Keratinocyte (primary cell): ENCODE measurements at regions not wholly inside any gene's neighbourhood (a gene's known extent, or its start where the extent isn't known, plus 50 kb on each side); places are given as distances from the start of the nearest gene placed in this dataset.

Source experiments
- DNase-seq: peaks from one replicate; pipeline ENCODE4 v3.0.0-alpha.2; 2011; ENCODE audit warnings: low read depth, missing footprints, low spot score
- FAIRE-seq: peaks from 2 replicates; lab custom pipeline; 2011; peaks lifted over from hg19 to GRCh38; lab: Jason Lieb, UNC
- H2AFZ ChIP-seq: 2 replicates; pipeline ENCODE4 v1.6.0; 2012; ENCODE audit warnings: low read length, control low read depth, inconsistent platforms; ENCODE audit not compliant: control insufficient read depth
- H3K27ac ChIP-seq: 2 replicates; pipeline ENCODE4 v1.5.1; 2011; ENCODE audit warnings: low read length; ENCODE audit not compliant: control insufficient read depth, insufficient read depth
- H3K27me3 ChIP-seq: 3 replicates; pipeline ENCODE4 v1.6.0; 2011; ENCODE audit warnings: low read length; ENCODE audit not compliant: control insufficient read depth, insufficient read depth; ENCODE audit errors: extremely low read depth
- H3K36me3 ChIP-seq, 2 experiments: 2 replicates in 1 of 2; 3 replicates in 1 of 2; pipeline ENCODE4 v1.5.1; 2011; ENCODE audit warnings: low read length in 2 of 2, mild to moderate bottlenecking in 1 of 2; ENCODE audit not compliant: control insufficient read depth in 2 of 2, insufficient read depth in 2 of 2; ENCODE audit errors: extremely low read depth in 1 of 2
- H3K4me1 ChIP-seq: 3 replicates; pipeline ENCODE4 v1.5.1; 2011; ENCODE audit warnings: low read length; ENCODE audit not compliant: control insufficient read depth, insufficient read depth; ENCODE audit errors: extremely low read depth
- H3K4me2 ChIP-seq: 3 replicates; pipeline ENCODE4 v1.6.0; 2011; ENCODE audit warnings: low read depth, low read length; ENCODE audit not compliant: control insufficient read depth, insufficient read depth; ENCODE audit errors: extremely low read depth
- H3K4me3 ChIP-seq, 3 experiments: fragments of 200-600 bp in 1 of 3; sonication (generic) in 1 of 3; 2 replicates in 2 of 3; 3 replicates in 1 of 3; pipeline ENCODE4 v1.5.1; 2011 to 2016; ENCODE audit warnings: low read length in 3 of 3, mild to moderate bottlenecking in 3 of 3, control low read depth in 2 of 3, inconsistent platforms in 1 of 3, low read depth in 1 of 3, mixed read lengths in 1 of 3, mixed run types in 1 of 3, moderate library complexity in 1 of 3; ENCODE audit not compliant: control insufficient read depth in 2 of 3, insufficient read depth in 2 of 3; ENCODE audit errors: extremely low read depth in 1 of 3
- H3K79me2 ChIP-seq: 2 replicates; pipeline ENCODE4 v1.6.0; 2012; ENCODE audit warnings: low read length; ENCODE audit not compliant: control insufficient read depth, insufficient read depth
- H3K9ac ChIP-seq: 3 replicates; pipeline ENCODE4 v1.6.0; 2011; ENCODE audit warnings: low read length; ENCODE audit not compliant: control insufficient read depth, insufficient read depth; ENCODE audit errors: extremely low read depth
- H3K9me1 ChIP-seq: 3 replicates; pipeline ENCODE4 v1.6.0; 2011; ENCODE audit warnings: low read length; ENCODE audit not compliant: control insufficient read depth, insufficient read depth; ENCODE audit errors: extremely low read depth
- H3K9me3 ChIP-seq: 2 replicates; pipeline ENCODE4 v1.5.1; 2012; ENCODE audit warnings: low read depth, low read length; ENCODE audit not compliant: control insufficient read depth
- H4K20me1 ChIP-seq: 3 replicates; pipeline ENCODE4 v1.6.0; 2011; ENCODE audit warnings: low read length; ENCODE audit not compliant: control insufficient read depth, insufficient read depth; ENCODE audit errors: extremely low read depth
- EZH2 ChIP-seq: IDR thresholded peaks from one replicate; pipeline ENCODE4 v1.6.1; 2012; ENCODE audit warnings: inconsistent platforms, mild to moderate bottlenecking, low read length, moderate library complexity
- dilution Hi-C: fragments of 300-500 bp; cut with MboI; formaldehyde crosslinking; loops from one replicate; pipeline ENCODE4 v1.7.0; 2020; ENCODE audit warnings: low sequenced_read_pairs; ENCODE audit not compliant: extremely low pct_ligation_motif_present
- TF ChIP-seq, protein P1 (sequence below), 3 experiments: IDR thresholded peaks in 1 of 3; conservative IDR thresholded peaks in 1 of 3; optimal IDR thresholded peaks in 1 of 3; 2 replicates in 2 of 3; 3 replicates in 1 of 3; pipeline versions ENCODE3 to v1.5.1; 2011; ENCODE audit warnings: low read length in 3 of 3, mild to moderate bottlenecking in 3 of 3, moderate library complexity in 2 of 3, control low read depth in 1 of 3, inconsistent platforms in 1 of 3; ENCODE audit not compliant: insufficient read depth in 2 of 3; ENCODE audit errors: extremely low read depth in 1 of 3

DNA sequence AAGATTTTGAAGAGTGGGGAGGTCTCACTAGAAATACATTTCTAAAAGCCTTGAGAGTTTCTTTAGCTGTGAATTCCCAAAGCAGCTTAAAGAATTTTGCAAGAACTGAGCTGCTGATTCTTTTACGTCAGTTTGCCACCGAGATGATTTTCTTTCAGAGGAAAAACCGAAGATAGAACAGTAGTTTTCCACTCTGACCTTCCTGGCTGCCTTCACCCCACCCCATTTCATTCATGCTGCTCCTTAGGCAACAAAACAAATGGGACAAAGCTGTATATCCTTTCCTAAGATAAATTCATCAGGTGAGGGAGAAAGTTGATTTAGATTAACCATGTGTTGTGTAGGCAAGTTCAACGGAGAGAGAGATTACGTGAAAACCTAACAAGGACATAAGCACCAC lies 947.0 kb downstream of the GALC start:
- Histone ChIP-seq H3K4me2 (no peak overlapping the region), H3K9ac (no peak overlapping the region), H3K4me3 (no peak overlapping the region), H3K27me3 (no peaks in the 10 kb centered on the region), H3K9me3 (no peaks in the 10 kb centered on the region), H3K27ac (no peak overlapping the region), H3K36me3 (no peaks in the 10 kb centered on the region), H4K20me1 (no peaks in the 10 kb centered on the region), H3K79me2 (no peaks in the 10 kb centered on the region), H3K9me1 (no peaks in the 10 kb centered on the region), H3K4me1 (no peaks in the 10 kb centered on the region), H2AFZ (no peak overlapping the region)
- DNase-seq (no peak), FAIRE-seq (no peak)
- dilution Hi-C loops, result no loop called here
- no peak for TF ChIP-seq EZH2
- TF ChIP-seq, protein P1, sequence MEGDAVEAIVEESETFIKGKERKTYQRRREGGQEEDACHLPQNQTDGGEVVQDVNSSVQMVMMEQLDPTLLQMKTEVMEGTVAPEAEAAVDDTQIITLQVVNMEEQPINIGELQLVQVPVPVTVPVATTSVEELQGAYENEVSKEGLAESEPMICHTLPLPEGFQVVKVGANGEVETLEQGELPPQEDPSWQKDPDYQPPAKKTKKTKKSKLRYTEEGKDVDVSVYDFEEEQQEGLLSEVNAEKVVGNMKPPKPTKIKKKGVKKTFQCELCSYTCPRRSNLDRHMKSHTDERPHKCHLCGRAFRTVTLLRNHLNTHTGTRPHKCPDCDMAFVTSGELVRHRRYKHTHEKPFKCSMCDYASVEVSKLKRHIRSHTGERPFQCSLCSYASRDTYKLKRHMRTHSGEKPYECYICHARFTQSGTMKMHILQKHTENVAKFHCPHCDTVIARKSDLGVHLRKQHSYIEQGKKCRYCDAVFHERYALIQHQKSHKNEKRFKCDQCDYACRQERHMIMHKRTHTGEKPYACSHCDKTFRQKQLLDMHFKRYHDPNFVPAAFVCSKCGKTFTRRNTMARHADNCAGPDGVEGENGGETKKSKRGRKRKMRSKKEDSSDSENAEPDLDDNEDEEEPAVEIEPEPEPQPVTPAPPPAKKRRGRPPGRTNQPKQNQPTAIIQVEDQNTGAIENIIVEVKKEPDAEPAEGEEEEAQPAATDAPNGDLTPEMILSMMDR (optimal IDR thresholded peaks at IDR 0.05 in 1 of 3, IDR thresholded peaks at IDR 0.05 in 1 of 3, conservative IDR thresholded peaks at IDR 0.05 in 1 of 3; ENCODE audit: extremely low read depth in 1 of 3, insufficient read depth in 2 of 3, low read length in 3 of 3), result no peak

DNA sequence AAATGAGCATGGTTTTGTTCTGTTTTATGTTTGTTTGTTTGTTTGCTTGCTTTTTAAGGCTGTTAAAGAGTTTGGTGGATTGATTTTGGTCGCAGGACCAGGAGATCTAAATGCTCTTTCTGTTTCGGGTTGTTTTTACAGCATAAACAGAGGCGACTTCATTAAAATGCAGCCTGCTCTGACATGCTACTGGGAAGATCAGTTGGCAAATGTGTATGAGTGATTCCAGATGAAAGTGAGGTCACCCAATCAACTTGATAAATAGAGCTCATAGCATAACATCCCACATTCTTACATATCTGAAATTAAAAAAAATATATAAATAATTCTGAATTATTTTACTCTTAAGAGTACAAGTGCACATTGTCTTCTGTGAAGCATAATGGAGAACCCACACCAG lies 947.7 kb downstream of the GALC start:
- dilution Hi-C loops, result no loop called here

More for the DNA sequence above, 947.7 kb downstream of the GALC start:
- Histone ChIP-seq H2AFZ (no peak overlapping the region), H3K9me1 (no peaks in the 10 kb centered on the region), H3K4me2 (no peak overlapping the region), H3K4me3 (no peak overlapping the region), H3K9ac (no peak overlapping the region), H3K36me3 (no peaks in the 10 kb centered on the region), H3K27ac (no peak overlapping the region), H3K9me3 (no peaks in the 10 kb centered on the region), H3K79me2 (no peaks in the 10 kb centered on the region), H3K27me3 (no peaks in the 10 kb centered on the region), H3K4me1 (no peaks in the 10 kb centered on the region), H4K20me1 (no peaks in the 10 kb centered on the region)
- DNase-seq (no peak), FAIRE-seq (no peak)
- no peak for TF ChIP-seq EZH2
- TF ChIP-seq, protein P1 (optimal IDR thresholded peaks at IDR 0.05 in 1 of 3, IDR thresholded peaks at IDR 0.05 in 1 of 3, conservative IDR thresholded peaks at IDR 0.05 in 1 of 3; ENCODE audit: extremely low read depth in 1 of 3, insufficient read depth in 2 of 3, low read length in 3 of 3), result no peak
